OCI-LY7 (cell line): ENCODE measurements at regions not wholly inside any gene's neighbourhood (a gene's known extent, or its start where the extent isn't known, plus 50 kb on each side); places are given as distances from the start of the nearest gene placed in this dataset.

Experiments used
- BruUV-seq: library from RNA; stranded (reverse); fragments of 400-500 nt; replicated peaks from 2 replicates; lab custom pipeline; 2021; lab: Mats Ljungman, UMichigan
- CTCF ChIA-PET: fragments of 300-600 bp; sonication (Branson Sonifier 250); formaldehyde crosslinking; loops from one replicate; lab custom pipeline; 2022; ENCODE audit warnings: antibody characterized with exemption; ENCODE audit not compliant: unreplicated experiment; lab: Charles Lee
- POLR2A ChIA-PET: fragments of 300-600 bp; sonication (Branson Sonifier 250); formaldehyde crosslinking; loops from one replicate; lab custom pipeline; 2022; ENCODE audit warnings: antibody characterized with exemption; lab: Charles Lee
- DNase-seq: peaks from one replicate; pipeline ENCODE4 v3.0.0-alpha.2; 2015; ENCODE audit warnings: low spot score
- H2AFZ ChIP-seq: fragments of 200-600 bp; sonication (generic), shearing (Covaris generic); 2 replicates; pipeline ENCODE4 v1.6.1; 2014; ENCODE audit warnings: mild to moderate bottlenecking, antibody characterized with exemption, low read length, moderate library complexity
- H3K27ac ChIP-seq: fragments of 200-600 bp; sonication (generic); 2 replicates; pipeline ENCODE4 v1.5.1; 2014; ENCODE audit warnings: mixed run types, low read depth, mild to moderate bottlenecking, moderate library complexity, low read length, inconsistent platforms; ENCODE audit not compliant: poor library complexity, severe bottlenecking
- H3K36me3 ChIP-seq: fragments of 200-600 bp; sonication (generic); 2 replicates; pipeline ENCODE4 v1.6.1; 2014; ENCODE audit warnings: mild to moderate bottlenecking, antibody characterized with exemption, low read length, moderate library complexity, mixed read lengths; ENCODE audit not compliant: insufficient read depth
- H3K4me1 ChIP-seq: fragments of 200-600 bp; sonication (generic); 2 replicates; pipeline ENCODE4 v1.5.1; 2014; ENCODE audit warnings: mild to moderate bottlenecking, low read length; ENCODE audit not compliant: insufficient read depth, poor library complexity, severe bottlenecking
- H3K4me2 ChIP-seq: fragments of 200-600 bp; sonication (generic); 2 replicates; pipeline ENCODE4 v1.6.1; 2014; ENCODE audit warnings: mild to moderate bottlenecking, low read length
- H3K4me3 ChIP-seq: fragments of 200-600 bp; sonication (generic); 2 replicates; pipeline ENCODE4 v1.5.1; 2014; ENCODE audit warnings: mild to moderate bottlenecking, low read depth, low read length; ENCODE audit not compliant: poor library complexity, severe bottlenecking
- H3K79me2 ChIP-seq: fragments of 200-600 bp; sonication (generic); 2 replicates; pipeline ENCODE4 v1.6.1; 2016; ENCODE audit warnings: low read depth, mild to moderate bottlenecking, low read length, moderate library complexity, mixed read lengths; ENCODE audit not compliant: insufficient read depth
- H3K9me2 ChIP-seq: fragments of 200-600 bp; sonication (generic); 2 replicates; pipeline ENCODE4 v1.6.1; 2016; ENCODE audit warnings: mild to moderate bottlenecking, low read length, mixed read lengths; ENCODE audit not compliant: insufficient read depth
- H3K9me3 ChIP-seq: fragments of 200-600 bp; sonication (generic); 2 replicates; pipeline ENCODE4 v1.6.1; 2014; ENCODE audit warnings: mild to moderate bottlenecking, mixed run types, low read length, mixed read lengths
- H4K20me1 ChIP-seq: fragments of 200-600 bp; sonication (generic); 2 replicates; pipeline ENCODE4 v1.6.1; 2014; ENCODE audit warnings: mild to moderate bottlenecking, antibody characterized with exemption, low read length, moderate library complexity, mixed read lengths; ENCODE audit not compliant: insufficient read depth
- EZH2phosphoT487 ChIP-seq: fragments of 200-600 bp; sonication (generic); IDR thresholded peaks from 2 replicates; pipeline ENCODE4 v1.6.1; 2018; ENCODE audit warnings: low read depth, borderline replicate concordance, mild to moderate bottlenecking, mixed run types, antibody characterized with exemption, low read length, moderate library complexity, mixed read lengths
- intact Hi-C: fragments of 100-400 bp; cut with micrococcal nuclease; formaldehyde crosslinking; loops from one replicate; pipeline ENCODE4 v1.10.0; 2022; ENCODE audit not compliant: unreplicated experiment
- TF ChIP-seq, protein P1 (sequence below): fragments of 200-600 bp; sonication (generic); conservative IDR thresholded peaks from 2 replicates; pipeline ENCODE4 v1.5.1; 2014; ENCODE audit warnings: mild to moderate bottlenecking, antibody characterized with exemption, low read length, moderate library complexity, mixed read lengths

DNA sequence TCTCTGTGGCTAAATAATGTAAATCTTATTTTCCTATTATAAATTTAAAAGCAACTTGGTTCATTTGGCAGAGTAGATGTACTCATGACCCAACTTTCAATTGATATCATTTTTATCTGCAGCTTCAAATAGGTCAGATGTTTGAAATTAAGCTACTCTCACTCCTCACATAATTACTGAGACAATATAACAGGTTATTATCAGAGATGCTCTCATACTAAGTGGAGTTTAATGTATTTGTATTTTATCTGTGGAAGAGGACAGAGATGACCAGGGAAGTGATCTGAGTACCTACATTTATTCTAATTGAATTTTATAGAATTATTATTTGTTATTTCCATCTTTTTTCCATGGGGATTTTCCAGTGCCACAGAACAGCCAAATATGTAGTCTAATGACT lies 177.4 kb upstream of the PRLR start:
- TF ChIP-seq, protein P1, sequence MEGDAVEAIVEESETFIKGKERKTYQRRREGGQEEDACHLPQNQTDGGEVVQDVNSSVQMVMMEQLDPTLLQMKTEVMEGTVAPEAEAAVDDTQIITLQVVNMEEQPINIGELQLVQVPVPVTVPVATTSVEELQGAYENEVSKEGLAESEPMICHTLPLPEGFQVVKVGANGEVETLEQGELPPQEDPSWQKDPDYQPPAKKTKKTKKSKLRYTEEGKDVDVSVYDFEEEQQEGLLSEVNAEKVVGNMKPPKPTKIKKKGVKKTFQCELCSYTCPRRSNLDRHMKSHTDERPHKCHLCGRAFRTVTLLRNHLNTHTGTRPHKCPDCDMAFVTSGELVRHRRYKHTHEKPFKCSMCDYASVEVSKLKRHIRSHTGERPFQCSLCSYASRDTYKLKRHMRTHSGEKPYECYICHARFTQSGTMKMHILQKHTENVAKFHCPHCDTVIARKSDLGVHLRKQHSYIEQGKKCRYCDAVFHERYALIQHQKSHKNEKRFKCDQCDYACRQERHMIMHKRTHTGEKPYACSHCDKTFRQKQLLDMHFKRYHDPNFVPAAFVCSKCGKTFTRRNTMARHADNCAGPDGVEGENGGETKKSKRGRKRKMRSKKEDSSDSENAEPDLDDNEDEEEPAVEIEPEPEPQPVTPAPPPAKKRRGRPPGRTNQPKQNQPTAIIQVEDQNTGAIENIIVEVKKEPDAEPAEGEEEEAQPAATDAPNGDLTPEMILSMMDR, result no peak
- TF ChIP-seq EZH2phosphoT487, result no peak
- CTCF ChIA-PET, result no interaction called here

DNA sequence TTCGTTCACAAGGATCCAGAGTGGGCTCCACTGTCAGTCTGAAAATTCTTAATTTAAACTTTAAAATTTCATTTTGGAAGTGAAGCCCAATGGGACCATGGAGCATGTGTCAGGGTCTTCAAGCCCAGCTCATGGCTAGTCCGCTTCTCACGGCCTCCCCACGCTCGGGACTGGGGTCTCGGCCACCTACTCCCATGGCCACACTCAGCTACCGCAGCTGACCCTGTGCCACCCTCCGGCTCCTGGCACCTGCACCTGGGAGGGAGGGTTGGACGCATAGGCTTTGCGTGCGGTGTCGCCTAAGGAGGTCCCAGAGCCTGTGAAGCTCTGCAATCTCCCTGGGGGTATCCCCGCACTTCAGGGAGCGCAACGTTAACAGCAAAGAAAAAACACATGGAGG lies 175.7 kb upstream of the PRLR start:
- H3K4me1 ChIP-seq, result no peaks in the 10 kb centered on the region
- no peaks in the 10 kb centered on the region for H3K36me3 ChIP-seq
- H3K9me3 ChIP-seq, result no peaks in the 10 kb centered on the region
- TF ChIP-seq, protein P1, result no peak
- TF ChIP-seq EZH2phosphoT487, result no peak
- no TSS peak for BruUV-seq
- H3K79me2 ChIP-seq, result no peaks in the 10 kb centered on the region
- CTCF ChIA-PET, result no interaction called here
- H2AFZ ChIP-seq, result no peak overlapping the region
- DNase-seq, result no peak
- H3K4me2 ChIP-seq, result no peak overlapping the region
- H3K9me2 ChIP-seq, result no peaks in the 10 kb centered on the region
- POLR2A ChIA-PET, result no interaction called here
- H4K20me1 ChIP-seq, result no peaks in the 10 kb centered on the region
- H3K4me3 ChIP-seq, result no peak overlapping the region
- intact Hi-C loops, result no loop called here
- H3K27ac ChIP-seq, result no peak overlapping the region

More for the DNA sequence above, 177.4 kb upstream of the PRLR start:
- POLR2A ChIA-PET, result no interaction called here
- no peak for DNase-seq
- Histone ChIP-seq H3K27ac (no peak overlapping the region), H2AFZ (no peak overlapping the region), H3K4me1 (no peaks in the 10 kb centered on the region), H3K9me3 (no peaks in the 10 kb centered on the region), H3K9me2 (no peaks in the 10 kb centered on the region), H3K4me3 (no peak overlapping the region), H3K4me2 (no peak overlapping the region), H4K20me1 (no peaks in the 10 kb centered on the region), H3K79me2 (no peaks in the 10 kb centered on the region), H3K36me3 (no peaks in the 10 kb centered on the region)
- intact Hi-C loops, result no loop called here
- BruUV-seq, result no TSS peak

DNA sequence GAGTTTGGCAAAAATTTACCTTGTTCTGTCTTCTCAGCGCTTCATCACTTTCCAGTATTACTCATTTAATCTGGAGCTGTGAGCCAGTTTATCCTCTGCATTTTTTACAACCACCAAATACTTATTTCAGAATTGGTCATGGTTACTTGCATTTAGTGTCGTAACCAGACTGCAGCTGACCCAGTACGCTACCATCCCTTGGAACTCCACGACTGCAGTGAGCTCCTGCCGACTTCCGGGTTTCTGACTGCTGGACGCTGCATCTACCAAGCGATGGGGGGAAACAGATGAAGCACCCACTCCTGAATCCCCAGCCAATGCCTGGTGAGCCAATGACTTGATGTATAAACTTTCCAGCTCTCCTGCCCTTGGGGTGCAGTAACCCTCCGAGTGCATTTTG lies 174.4 kb upstream of the PRLR start:
- Histone ChIP-seq H3K27ac (no peak overlapping the region), H3K4me2 (no peak overlapping the region), H3K36me3 (no peaks in the 10 kb centered on the region), H3K79me2 (no peaks in the 10 kb centered on the region), H3K4me1 (no peaks in the 10 kb centered on the region), H3K9me2 (no peaks in the 10 kb centered on the region), H3K4me3 (no peak overlapping the region), H2AFZ (no peak overlapping the region), H3K9me3 (no peaks in the 10 kb centered on the region), H4K20me1 (no peaks in the 10 kb centered on the region)
- BruUV-seq, result no TSS peak
- TF ChIP-seq, protein P1, result no peak
- no peak for TF ChIP-seq EZH2phosphoT487
- ChIA-PET POLR2A (no interaction called here), CTCF (no interaction called here)
- intact Hi-C loops, result no loop called here
- DNase-seq, result no peak
